AG08396 (cell line): ENCODE measurements at regions not wholly inside any gene's neighbourhood (a gene's known extent, or its start where the extent isn't known, plus 50 kb on each side); places are given as distances from the start of the nearest gene placed in this dataset.

ENCODE experiments used
- DNase-seq: peaks from one replicate; pipeline ENCODE4 v3.0.0; 2012; ENCODE audit warnings: low spot score, mixed read lengths

DNA sequence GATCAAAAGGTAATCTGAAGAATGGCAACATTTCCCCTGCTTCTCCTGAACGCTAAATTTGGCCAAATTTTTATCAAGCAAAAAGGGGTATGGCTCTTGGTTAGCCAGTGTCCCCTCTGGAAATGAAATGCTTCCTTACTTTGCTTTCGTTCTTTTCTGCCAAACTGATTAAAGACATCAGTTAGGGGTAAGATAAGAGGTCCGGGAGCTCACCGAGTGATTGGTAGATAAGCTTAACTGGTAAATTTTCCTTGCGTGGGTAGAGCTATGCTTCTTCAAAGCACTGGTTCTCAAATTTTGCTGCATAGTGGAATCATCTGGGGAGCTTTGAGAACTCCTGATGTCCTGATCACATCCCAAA, 62.7 kb upstream of the MAPRE2 start:
- no peak for DNase-seq

DNA sequence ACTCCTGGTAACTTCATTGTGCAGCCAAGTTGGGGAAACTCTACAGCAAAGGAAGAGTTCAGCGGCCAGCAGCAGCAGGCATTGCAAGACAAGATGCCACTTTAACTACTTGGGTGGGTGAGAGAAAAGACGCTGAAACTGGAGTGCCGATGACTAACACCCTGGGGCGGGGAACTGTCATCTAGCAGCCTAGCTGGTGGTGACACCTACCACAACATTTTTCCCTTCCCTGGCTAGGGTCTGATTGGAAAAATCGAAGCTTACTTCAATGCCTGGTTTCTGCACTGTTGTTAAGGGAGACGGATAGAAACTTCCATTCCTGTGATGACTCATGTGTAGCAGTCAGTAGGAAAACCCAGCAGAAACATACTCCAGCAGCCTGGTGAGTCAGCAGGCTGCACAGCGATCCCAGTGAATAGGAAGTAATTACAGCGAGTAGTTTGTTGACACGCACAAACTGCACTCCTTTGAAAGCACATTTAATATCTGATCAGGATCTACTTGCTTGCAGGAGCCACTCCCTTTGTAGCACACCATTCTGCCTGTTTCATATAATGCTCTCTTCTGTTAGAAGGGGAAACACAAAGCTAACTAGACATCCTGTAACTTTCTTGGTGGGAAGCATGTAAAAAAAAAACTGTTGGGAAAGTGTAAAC, 62.1 kb upstream of the MAPRE2 start:
- DNase-seq: peak; percentile 88

DNA sequence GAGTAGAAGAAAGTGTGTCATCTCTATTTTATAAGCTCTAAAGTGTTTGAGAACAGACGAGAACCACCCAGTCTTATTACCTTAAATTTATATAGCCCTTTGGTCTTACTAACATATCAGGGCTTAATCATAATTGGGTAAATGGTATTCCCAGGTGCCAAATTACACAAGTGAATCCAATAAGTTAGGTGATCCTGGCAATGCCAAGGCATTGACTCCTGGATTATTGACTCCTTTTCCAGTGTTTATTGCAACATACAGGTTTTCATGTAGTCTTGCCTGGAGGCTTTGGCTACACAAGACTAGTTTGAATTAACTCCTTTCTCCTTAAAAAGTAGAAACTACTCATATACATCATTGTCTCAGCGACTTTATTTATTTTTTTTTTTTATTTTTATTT, 59.7 kb upstream of the MAPRE2 start:
- no peak for DNase-seq

DNA sequence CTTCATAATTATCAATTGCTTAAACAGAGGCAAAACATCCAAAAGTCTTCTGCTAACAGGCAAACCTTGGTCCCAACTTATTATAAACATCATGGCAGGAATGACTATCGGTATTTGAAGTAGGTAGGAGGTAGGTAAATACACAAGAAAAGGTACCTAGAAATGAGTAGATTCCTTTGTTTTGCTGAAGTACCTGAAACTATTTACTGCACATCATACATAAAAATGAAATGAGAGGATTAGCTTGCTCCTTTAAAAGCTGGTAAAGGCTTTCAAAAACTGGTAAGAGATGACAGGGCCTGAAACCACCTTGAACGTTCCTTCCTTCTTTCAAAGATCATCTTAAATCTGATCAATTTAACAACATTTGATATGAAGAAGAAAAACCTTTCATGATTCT, 55.2 kb upstream of the MAPRE2 start:
- no peak for DNase-seq

DNA sequence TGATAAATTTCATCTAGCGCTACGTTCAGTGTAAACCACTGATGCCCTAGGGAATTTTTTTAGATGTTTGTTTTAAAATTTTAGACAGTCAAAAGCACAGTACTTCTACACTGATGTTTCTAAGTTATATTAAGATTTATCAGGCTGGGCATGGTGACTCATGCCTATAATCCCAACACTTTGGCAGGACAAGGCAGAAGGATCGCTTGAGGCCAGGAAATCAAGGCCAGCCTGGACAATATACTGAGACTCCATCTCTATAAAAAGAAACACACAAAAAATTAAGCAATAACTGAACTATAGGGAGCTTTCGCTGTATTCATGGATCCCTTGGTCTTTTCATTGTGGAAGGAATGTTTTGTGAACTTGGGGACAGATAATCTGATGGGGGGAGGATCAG, 50.6 kb upstream of the MAPRE2 start:
- no peak for DNase-seq

DNA sequence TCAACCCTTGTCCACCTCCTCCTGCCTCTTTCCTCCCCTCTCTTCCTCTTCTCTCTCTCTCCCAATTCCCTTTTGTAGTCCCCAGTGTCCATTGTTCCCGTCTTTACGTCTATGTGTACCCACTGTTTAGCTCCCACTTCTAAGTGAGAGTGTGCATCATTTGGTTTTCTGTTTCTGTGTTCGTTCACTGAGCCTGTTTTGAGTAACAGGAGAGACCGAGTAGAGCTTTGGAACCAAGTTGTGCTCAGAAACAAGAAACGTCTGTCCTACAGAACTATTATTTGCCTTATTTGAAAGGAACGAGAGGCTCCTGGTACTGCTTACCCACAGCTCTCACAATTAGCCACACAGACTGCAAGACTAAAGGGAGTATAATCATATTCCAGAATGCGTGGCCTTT, 50.1 kb upstream of the MAPRE2 start:
- no peak for DNase-seq
